Adrenal gland (tissue), 9 donors: ENCODE measurements at regions not wholly inside any gene's neighbourhood (a gene's known extent, or its start where the extent isn't known, plus 50 kb on each side); places are given as distances from the start of the nearest gene placed in this dataset.

ENCODE experiments used
- DNase-seq, 7 donors: peaks; one replicate each; pipeline ENCODE4 v3.0.0-alpha.2; 2019 to 2020
- H3K27ac ChIP-seq, 5 donors: fragments of 200-600 bp; sonication (generic) in 4 of 5; 1 replicate in 3 of 5; 2 replicates in 2 of 5; pipeline versions ENCODE4 v1.5.1 to v1.8.0; 2016 to 2020; ENCODE audit warnings: mild to moderate bottlenecking in 1 of 5
- H3K27me3 ChIP-seq: fragments of 200-600 bp; 2 replicates; pipeline ENCODE4 v1.8.0; 2021
- H3K36me3 ChIP-seq, 2 donors: fragments of 200-600 bp; replicated peaks in 1 of 2; 1 replicate in 1 of 2; 2 replicates in 1 of 2; pipeline versions ENCODE4 v1.5.1 to v1.8.0; 2018 to 2022
- H3K4me1 ChIP-seq, 2 donors: fragments of 200-600 bp; replicated peaks in 1 of 2; 1 replicate in 1 of 2; 2 replicates in 1 of 2; pipeline versions ENCODE4 v1.5.1 to v1.8.0; 2018 to 2021
- H3K4me3 ChIP-seq, 4 donors: fragments of 200-600 bp; sonication (generic) in 3 of 4; one replicate each; pipeline ENCODE4 v1.5.1; 2016 to 2018
- H3K9me3 ChIP-seq, 3 donors: fragments of 200-600 bp; sonication (generic) in 1 of 3; replicated peaks in 1 of 3; 1 replicate in 2 of 3; 2 replicates in 1 of 3; pipeline versions ENCODE4 v1.5.1 to v1.8.0; 2016 to 2021
- POLR2A ChIP-seq, 2 donors: fragments of 450-650 bp; IDR thresholded peaks; one replicate each; pipeline ENCODE4 v1.6.1; 2017; ENCODE audit warnings: antibody characterized with exemption in 2 of 2, mild to moderate bottlenecking in 2 of 2, moderate library complexity in 1 of 2
- WGBS, 4 donors: extraction: QIAGEN DNeasy Blood & Tissue Kit in 2 of 4; methylation state at CpG; one replicate each; pipeline versions ENCODE4 v1.1.5 to v1.1.7; 2013 to 2017; 5-methylcytosine and 5-hydroxymethylcytosine counted together
- intact Hi-C, 2 donors: fragments of 100-400 bp; cut with DNase I; formaldehyde crosslinking; loops; one replicate each; pipeline versions ENCODE4 v1.14.1 to v1.15.0; 2022 to 2023
- TF ChIP-seq, protein P1 (sequence below), 6 experiments: fragments of 450-650 bp in 4 of 6; fragments of 200-600 bp in 2 of 6; sonication (generic) in 1 of 6; IDR thresholded peaks; 1 replicate in 5 of 6; 2 replicates in 1 of 6; pipeline versions ENCODE4 v1.5.1 to v1.8.0; 2016 to 2021; ENCODE audit warnings: antibody characterized with exemption in 6 of 6, mild to moderate bottlenecking in 2 of 6, moderate library complexity in 1 of 6
- donor health status: healthy with polysubstance abuse.
- donor health status: Bipolar disorder and iron deficiency.
- donor health status: DM: yes; HTN: yes; CAD: no.
- donor health status: DM: no; HTN: no; CAD: no.
- donor health status: DM: no; HTN: no; CAD: no.

DNA sequence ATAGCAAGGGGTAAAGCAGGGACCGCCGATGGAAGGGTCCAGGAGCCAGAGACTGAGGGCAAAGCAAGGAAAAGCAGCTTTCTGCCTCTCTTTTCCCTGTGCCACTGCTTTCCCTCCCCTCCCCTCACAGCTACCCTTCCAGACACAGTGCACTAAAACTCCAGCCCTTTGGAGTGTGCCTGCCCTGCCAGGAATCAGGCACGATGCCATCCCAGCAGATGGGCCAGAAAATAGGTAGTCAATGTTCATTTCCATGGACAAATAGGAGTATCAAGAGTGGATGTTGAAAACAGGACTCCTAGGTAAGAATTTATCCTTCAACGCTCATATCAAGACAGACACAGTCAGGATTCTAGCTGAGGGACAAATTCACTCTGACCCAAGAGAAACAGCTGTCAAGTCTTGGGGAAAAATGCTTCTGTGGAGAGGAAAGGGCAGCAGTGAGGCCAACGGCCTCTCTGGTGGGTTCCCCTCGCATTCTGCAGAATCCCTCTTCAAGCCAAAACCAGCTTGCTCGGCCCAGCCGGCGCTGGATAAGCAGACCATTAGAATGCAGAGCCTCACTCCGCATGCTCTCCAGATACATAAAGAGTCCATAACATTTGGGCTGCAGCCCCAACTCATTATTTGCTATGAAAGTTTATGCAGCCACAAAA, 138.0 kb downstream of the CAAP1 start:
- Histone ChIP-seq H3K36me3 (no peaks in the 10 kb centered on the region), H3K27ac (no peak overlapping the region), H3K4me1 (no peaks in the 10 kb centered on the region), H3K27me3 (no peaks in the 10 kb centered on the region), H3K4me3 (no peak overlapping the region), H3K9me3 (no peaks in the 10 kb centered on the region)
- TF ChIP-seq, protein P1, sequence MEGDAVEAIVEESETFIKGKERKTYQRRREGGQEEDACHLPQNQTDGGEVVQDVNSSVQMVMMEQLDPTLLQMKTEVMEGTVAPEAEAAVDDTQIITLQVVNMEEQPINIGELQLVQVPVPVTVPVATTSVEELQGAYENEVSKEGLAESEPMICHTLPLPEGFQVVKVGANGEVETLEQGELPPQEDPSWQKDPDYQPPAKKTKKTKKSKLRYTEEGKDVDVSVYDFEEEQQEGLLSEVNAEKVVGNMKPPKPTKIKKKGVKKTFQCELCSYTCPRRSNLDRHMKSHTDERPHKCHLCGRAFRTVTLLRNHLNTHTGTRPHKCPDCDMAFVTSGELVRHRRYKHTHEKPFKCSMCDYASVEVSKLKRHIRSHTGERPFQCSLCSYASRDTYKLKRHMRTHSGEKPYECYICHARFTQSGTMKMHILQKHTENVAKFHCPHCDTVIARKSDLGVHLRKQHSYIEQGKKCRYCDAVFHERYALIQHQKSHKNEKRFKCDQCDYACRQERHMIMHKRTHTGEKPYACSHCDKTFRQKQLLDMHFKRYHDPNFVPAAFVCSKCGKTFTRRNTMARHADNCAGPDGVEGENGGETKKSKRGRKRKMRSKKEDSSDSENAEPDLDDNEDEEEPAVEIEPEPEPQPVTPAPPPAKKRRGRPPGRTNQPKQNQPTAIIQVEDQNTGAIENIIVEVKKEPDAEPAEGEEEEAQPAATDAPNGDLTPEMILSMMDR (IDR thresholded peaks at IDR 0.05) = no peak
- no peak for TF ChIP-seq POLR2A (IDR thresholded peaks at IDR 0.05)
- intact Hi-C loops = no loop called here
- DNase-seq = no peak
- 83 to 87% (median 85%) methylated on average over 9 to 10 of the region's 10 CpGs for WGBS, 4 donors

DNA sequence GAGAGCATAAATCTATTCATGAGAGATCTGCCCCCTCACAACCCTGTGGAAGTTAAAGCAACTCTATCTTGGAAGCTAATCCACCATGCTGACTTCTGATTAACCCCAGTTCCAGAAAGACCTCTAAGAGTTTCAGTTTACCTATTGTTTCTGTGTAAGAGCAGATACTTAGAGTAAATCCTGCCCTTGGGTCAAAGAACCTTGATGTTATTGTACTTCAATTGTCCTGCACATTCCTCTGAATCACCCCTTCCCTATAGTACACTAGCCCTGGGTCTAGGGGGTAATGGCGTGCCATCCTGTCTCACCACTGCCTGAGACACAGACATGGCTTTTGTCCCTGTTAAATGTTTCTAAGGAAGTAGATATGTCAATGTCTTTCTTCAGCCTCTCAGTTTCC, 138.6 kb downstream of the CAAP1 start:
- TF ChIP-seq, protein P1 (IDR thresholded peaks at IDR 0.05) = no peak
- no peak for TF ChIP-seq POLR2A (IDR thresholded peaks at IDR 0.05)
- Histone ChIP-seq H3K27me3 (no peaks in the 10 kb centered on the region), H3K9me3 (no peaks in the 10 kb centered on the region), H3K4me3 (no peak overlapping the region), H3K27ac (no peak overlapping the region), H3K4me1 (no peaks in the 10 kb centered on the region), H3K36me3 (no peaks in the 10 kb centered on the region)
- DNase-seq = no peak
- 94 to 100% (median 96%) methylated on average over 1 of the region's 1 CpG for WGBS, 4 donors
- intact Hi-C loops = no loop called here

DNA sequence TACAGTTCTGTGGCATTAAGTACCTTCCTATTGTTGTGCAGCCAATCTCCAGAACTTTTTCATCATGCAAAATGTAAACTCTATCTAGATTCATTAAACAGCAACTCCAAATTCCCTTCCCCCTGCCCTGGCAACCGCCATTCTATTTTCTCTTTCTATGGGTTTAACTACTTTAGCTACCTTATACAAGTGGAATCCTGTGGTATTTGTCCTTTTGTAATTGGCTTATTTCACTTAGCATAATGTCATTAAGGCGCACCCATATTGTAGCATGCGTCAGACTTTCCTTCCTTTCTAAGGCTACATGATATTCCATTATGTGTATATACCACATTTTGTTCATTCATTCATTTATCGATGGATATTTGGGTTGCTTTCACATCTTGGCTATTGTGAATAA, 142.4 kb downstream of the CAAP1 start:
- Histone ChIP-seq H3K9me3 (no peaks in the 10 kb centered on the region), H3K36me3 (no peaks in the 10 kb centered on the region), H3K27me3 (no peaks in the 10 kb centered on the region), H3K4me1 (no peaks in the 10 kb centered on the region), H3K27ac (no peak overlapping the region), H3K4me3 (no peak overlapping the region)
- no peak for TF ChIP-seq POLR2A (IDR thresholded peaks at IDR 0.05)
- TF ChIP-seq, protein P1 (IDR thresholded peaks at IDR 0.05) = no peak
- no peak for DNase-seq
- intact Hi-C loops = no loop called here
- WGBS, 4 donors = 84 to 96% (median 93%) methylated on average over 4 of the region's 4 CpGs

DNA sequence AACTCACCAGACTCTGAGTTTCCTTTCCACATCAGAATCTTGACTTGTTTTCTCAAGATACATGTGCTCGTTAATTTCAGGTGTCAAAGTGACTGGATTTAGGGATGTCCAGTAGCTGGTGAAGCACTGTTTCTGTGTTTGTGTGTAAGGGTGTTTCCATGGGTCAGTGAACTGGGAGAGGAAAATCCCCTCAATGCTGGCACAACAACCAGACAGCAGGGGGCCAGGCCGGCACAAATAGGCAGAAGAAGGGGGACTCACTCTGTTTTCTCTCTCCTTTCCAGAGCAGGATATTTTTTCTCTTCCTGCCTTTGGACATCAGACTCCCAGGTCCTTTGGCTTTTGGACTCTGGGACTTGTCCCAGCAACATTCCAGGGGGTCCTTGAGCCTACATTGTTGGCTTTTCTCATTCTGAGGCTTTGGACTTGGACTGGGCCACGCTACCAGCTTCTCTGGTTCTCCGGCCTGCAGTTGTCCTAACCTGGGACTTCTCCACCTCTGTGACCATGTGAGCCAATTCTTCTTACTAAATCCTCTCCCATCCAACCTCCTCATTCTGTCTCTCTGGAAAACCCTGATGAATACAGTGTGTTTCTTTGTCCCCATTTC, 144.0 kb downstream of the CAAP1 start:
- H3K4me1 ChIP-seq = no peaks in the 10 kb centered on the region
- TF ChIP-seq POLR2A (IDR thresholded peaks at IDR 0.05) = no peak
- H3K36me3 ChIP-seq = no peaks in the 10 kb centered on the region
- no peaks in the 10 kb centered on the region for H3K9me3 ChIP-seq
- no peaks in the 10 kb centered on the region for H3K27me3 ChIP-seq
- no peak overlapping the region for H3K27ac ChIP-seq
- intact Hi-C loops = loop anchor here (5.0 to 10.0 kb wide), 5 partner anchors 106 to 526 kb away; no protein-coding TSS in a partner anchor
- DNase-seq = no peak
- H3K4me3 ChIP-seq = no peak overlapping the region
- 72 to 75% (median 74%) methylated on average over 4 of the region's 4 CpGs for WGBS, 4 donors

DNA sequence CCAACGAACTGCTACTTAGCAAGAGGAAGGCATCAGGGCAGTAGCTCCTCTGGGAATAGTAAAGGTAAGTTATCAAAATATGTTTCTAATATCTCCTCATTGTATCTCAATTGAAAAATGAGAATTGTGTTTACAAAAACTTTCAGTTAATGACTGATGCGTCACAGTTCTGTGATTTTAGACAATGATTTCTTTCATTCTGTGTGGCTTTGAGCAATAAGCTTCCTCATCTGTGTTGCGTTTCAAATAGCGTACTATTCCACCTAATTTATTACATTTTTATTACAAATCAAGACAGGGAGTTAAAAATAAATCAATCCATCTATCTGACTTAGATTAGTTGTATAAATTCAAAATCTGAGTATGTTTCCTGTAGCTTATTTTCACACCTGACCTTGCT, 145.0 kb downstream of the CAAP1 start:
- WGBS, 4 donors = 78 to 89% (median 86%) methylated on average over 4 of the region's 4 CpGs
- Histone ChIP-seq H3K36me3 (no peaks in the 10 kb centered on the region), H3K4me1 (no peaks in the 10 kb centered on the region), H3K27ac (no peak overlapping the region), H3K27me3 (no peaks in the 10 kb centered on the region), H3K9me3 (no peaks in the 10 kb centered on the region), H3K4me3 (no peak overlapping the region)
- no peak for TF ChIP-seq POLR2A (IDR thresholded peaks at IDR 0.05)
- TF ChIP-seq, protein P1 (IDR thresholded peaks at IDR 0.05) = no peak
- intact Hi-C loops = loop anchor here (5.0 to 10.0 kb wide), 5 partner anchors 107 to 527 kb away; no protein-coding TSS in a partner anchor
- DNase-seq = no peak
